ENCODE measurements at regions not wholly inside any gene's neighbourhood (a gene's known extent, or its start where the extent isn't known, plus 50 kb on each side); places are given as distances from the start of the nearest gene placed in this dataset.

DNA sequence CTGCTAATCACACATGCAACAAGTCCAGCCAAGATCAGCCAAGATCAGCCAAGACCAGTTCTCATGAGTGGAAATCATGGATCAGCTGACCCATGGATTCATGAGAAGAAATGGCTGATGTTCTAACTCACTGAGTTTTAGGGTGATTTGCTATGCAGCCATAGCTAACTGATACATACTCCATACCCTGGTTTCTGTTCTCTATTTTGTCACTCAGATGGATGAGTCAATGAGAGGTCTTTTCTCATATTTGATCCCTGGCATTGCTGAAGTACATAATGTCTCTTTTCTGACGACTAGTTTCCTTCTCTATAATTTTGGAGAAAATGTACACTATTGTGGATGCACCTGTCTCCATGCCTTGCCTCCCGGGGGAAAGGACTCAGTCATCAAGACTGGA is 118.4 kb upstream of the LY86 start:
- Histone ChIP-seq H3K4me3 (no peak overlapping the region), H3K4me1 (peaks cover 3% of the 10 kb centered on the region), H3K9me3 (no peaks in the 10 kb centered on the region), H3K27me3 (no peaks in the 10 kb centered on the region), H3K27ac (no peak overlapping the region), H3K36me3 (no peaks in the 10 kb centered on the region)
- 84% methylated on average over 2 of the region's 2 CpGs for WGBS
- TF ChIP-seq POLR2AphosphoS5 (IDR thresholded peaks at IDR 0.05) (no peak), EP300 (IDR thresholded peaks at IDR 0.05) (no peak), POLR2A (IDR thresholded peaks at IDR 0.05) (no peak)
- TF ChIP-seq, protein P1, sequence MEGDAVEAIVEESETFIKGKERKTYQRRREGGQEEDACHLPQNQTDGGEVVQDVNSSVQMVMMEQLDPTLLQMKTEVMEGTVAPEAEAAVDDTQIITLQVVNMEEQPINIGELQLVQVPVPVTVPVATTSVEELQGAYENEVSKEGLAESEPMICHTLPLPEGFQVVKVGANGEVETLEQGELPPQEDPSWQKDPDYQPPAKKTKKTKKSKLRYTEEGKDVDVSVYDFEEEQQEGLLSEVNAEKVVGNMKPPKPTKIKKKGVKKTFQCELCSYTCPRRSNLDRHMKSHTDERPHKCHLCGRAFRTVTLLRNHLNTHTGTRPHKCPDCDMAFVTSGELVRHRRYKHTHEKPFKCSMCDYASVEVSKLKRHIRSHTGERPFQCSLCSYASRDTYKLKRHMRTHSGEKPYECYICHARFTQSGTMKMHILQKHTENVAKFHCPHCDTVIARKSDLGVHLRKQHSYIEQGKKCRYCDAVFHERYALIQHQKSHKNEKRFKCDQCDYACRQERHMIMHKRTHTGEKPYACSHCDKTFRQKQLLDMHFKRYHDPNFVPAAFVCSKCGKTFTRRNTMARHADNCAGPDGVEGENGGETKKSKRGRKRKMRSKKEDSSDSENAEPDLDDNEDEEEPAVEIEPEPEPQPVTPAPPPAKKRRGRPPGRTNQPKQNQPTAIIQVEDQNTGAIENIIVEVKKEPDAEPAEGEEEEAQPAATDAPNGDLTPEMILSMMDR (IDR thresholded peaks at IDR 0.05): no peak
- DNase-seq (ENCODE audit: low spot score in 2 of 2): no peak

DNA sequence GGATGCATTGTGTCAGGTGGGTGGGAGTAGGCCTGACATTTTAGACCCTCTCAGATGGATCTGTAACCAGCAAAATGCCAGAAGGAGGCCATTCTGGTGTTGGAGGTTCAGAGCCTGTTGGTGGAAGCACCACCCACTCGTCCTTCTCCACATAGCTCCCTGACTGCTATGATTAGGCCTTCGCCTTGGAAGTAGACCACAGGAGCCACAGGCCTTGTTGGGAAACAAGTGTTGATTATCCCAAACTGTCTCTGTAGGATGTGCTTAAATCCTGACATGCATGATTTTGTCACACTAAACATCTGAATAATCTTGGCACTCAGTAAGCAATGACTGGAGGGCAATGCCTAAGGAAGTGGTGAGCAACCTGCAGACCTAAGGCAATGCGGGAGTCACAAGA is 117.2 kb upstream of the LY86 start:
- Histone ChIP-seq H3K9me3 (no peaks in the 10 kb centered on the region), H3K27ac (no peak overlapping the region), H3K27me3 (no peaks in the 10 kb centered on the region), H3K4me3 (no peak overlapping the region), H3K36me3 (no peaks in the 10 kb centered on the region), H3K4me1 (peaks cover 3% of the 10 kb centered on the region)
- no peak for DNase-seq (ENCODE audit: low spot score in 2 of 2)
- TF ChIP-seq POLR2AphosphoS5 (IDR thresholded peaks at IDR 0.05) (no peak), POLR2A (IDR thresholded peaks at IDR 0.05) (no peak), EP300 (IDR thresholded peaks at IDR 0.05) (no peak)
- TF ChIP-seq, protein P1 (IDR thresholded peaks at IDR 0.05): no peak
- WGBS: 91% methylated on average over 3 of the region's 3 CpGs

DNA sequence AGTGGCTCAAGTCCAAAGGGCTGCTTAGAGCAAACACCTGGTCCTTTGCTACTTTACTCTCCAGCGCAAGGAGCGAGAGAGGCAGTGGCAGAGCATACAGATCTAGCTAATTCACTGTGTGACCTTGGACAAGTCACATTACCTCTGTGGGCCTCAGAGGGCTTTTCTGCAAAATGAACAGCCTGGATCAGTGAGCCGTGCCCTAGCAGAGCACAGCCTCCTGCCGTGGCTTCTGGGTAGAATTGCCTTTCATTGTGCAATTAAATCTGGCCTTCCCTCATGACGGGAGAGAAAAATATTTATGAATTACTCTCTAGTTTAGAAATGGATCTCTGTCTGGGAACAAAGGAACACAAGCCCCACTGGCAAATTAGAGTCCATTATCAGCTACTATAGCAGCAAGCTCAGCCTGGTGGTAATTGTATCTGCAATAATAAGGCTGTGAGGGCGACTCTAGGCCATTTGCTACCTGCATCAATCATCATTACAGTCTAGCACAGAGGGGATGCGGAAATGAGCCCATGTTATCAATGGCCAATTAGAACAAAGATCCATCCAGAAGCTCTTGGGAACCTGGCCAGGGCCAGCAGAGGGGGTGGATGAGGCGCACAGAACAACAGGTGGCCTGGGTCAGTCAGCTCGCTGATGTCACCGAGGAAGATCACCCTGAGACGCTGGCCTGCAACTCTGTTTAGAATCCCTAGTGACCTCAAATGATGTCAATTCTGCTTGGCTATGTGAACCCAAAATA is 114.2 kb upstream of the LY86 start:
- Histone ChIP-seq H3K4me1 (peaks cover 3% of the 10 kb centered on the region), H3K27me3 (no peaks in the 10 kb centered on the region), H3K27ac (no peak overlapping the region), H3K9me3 (no peaks in the 10 kb centered on the region), H3K36me3 (no peaks in the 10 kb centered on the region), H3K4me3 (no peak overlapping the region)
- 85% methylated on average over 11 of the region's 11 CpGs for WGBS
- DNase-seq (ENCODE audit: low spot score in 2 of 2): no peak
- TF ChIP-seq EP300 (IDR thresholded peaks at IDR 0.05): no peak
- TF ChIP-seq, protein P1 (IDR thresholded peaks at IDR 0.05): no peak
- no peak for TF ChIP-seq POLR2AphosphoS5 (IDR thresholded peaks at IDR 0.05)
- TF ChIP-seq POLR2A (IDR thresholded peaks at IDR 0.05): no peak

DNA sequence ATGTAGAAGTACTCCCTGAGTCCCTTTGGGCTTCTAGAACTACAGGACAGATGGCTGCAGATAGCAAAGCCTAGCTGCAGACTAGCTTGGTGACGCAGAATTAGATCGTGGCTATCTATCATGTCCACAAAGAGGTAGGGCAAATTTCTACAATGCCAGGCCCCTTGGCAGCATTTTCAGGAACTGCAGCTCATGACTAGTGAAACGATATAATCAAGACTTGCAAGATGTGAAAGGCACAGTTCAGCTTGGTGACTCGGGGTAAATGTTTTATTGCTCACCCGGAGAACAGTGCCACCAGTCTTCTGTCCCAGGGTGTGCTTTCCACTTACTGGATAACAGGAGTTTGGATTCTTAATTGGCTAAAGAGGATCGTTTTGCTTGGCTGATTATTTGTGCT is 108.7 kb upstream of the LY86 start:
- DNase-seq (ENCODE audit: low spot score in 2 of 2): no peak
- Histone ChIP-seq H3K9me3 (peaks cover 6% of the 10 kb centered on the region), H3K36me3 (no peaks in the 10 kb centered on the region), H3K27ac (no peak overlapping the region), H3K4me1 (no peaks in the 10 kb centered on the region), H3K27me3 (no peaks in the 10 kb centered on the region), H3K4me3 (no peak overlapping the region)
- 70% methylated on average over 6 of the region's 6 CpGs for WGBS
- no peak for TF ChIP-seq POLR2AphosphoS5 (IDR thresholded peaks at IDR 0.05)
- TF ChIP-seq, protein P1 (IDR thresholded peaks at IDR 0.05): no peak
- no peak for TF ChIP-seq POLR2A (IDR thresholded peaks at IDR 0.05)
- TF ChIP-seq EP300 (IDR thresholded peaks at IDR 0.05): no peak

DNA sequence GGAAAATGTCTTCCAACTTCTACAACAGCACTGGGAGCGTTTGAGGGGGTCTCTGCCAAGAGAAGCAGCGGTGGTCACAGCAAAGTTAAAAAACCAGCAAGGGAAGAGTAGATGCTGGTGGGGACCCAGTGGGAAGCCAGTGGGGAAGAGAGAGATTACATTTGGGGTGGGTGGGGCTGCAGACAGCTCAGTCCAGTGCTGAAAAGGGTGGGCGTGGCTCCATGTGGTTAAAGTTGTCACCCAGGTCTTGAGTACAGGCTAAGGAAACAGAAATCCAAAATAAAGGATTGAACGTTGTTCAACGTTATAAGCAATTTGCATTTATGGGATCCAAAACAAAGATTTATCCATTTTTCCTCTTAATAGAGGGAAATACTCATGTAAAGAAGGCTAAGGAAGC is 106.3 kb upstream of the LY86 start:
- DNase-seq (ENCODE audit: low spot score in 2 of 2): no peak
- Histone ChIP-seq H3K4me1 (no peaks in the 10 kb centered on the region), H3K27ac (no peak overlapping the region), H3K36me3 (no peaks in the 10 kb centered on the region), H3K9me3 (peaks cover 6% of the 10 kb centered on the region), H3K4me3 (no peak overlapping the region), H3K27me3 (no peaks in the 10 kb centered on the region)
- 81% methylated on average over 5 of the region's 5 CpGs for WGBS
- TF ChIP-seq POLR2A (IDR thresholded peaks at IDR 0.05): no peak
- TF ChIP-seq POLR2AphosphoS5 (IDR thresholded peaks at IDR 0.05): no peak
- TF ChIP-seq, protein P1 (IDR thresholded peaks at IDR 0.05): no peak
- TF ChIP-seq EP300 (IDR thresholded peaks at IDR 0.05): no peak
